ENCODE measurements at regions not wholly inside any gene's neighbourhood (a gene's known extent, or its start where the extent isn't known, plus 50 kb on each side); places are given as distances from the start of the nearest gene placed in this dataset.

DNA sequence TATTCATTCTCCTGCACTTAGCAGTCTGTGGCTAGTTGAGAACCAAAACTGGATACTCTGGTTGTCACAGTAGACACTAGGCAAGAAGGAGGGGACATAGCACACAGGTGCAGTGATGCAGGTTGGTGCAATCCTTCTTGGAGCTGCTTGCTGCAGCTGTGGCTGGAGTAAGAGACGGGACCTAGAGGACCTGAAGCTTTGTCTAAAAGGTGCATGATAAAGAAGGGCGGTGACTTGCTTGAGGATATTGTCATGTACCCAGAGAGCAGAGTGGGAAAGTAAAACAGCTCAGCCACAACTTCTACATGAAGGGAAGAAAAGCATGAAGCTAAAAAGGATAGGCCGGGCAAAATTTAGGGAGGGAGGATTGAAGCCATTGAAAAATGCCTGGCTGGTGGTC is 304.1 kb upstream of the KIRREL3 start:
- DNase-seq (ENCODE audit: low spot score): no peak

DNA sequence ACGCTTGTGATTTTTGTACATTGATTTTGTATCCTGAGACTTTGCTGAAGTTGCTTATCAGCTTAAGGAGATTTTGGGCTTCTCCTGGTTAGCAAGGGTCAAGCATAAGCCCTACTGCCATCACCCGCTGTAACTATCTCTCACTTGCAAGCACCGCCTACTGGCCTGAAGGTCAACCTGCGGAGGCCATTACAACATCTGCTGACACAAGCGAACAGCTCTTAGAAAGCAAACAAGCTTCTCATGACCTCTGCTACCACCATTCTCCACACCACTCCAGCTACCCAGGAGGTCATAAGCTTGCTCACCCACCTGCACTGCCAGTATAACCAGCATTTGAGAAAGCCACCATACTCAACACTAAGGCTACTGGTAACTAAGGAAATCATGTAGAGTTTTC is 288.4 kb upstream of the KIRREL3 start:
- no peak for DNase-seq (ENCODE audit: low spot score)

DNA sequence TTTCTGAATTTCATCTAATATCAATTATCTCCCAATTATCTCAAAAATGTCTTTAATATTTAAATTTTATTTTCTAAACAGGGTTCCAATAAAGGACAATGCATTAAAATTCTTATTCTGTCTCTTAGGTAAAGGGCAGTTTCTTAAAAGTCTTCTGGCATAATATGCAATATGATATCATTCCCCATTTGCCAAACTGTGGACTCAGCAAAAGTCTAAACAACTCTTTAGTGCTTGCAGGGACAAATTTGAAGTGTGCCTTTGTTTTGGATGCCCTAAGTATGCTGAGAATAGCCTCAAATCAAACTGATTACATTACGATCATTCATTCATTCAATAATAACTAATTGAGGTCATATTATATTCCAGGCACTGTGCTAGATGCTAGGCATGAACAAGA is 281.0 kb upstream of the KIRREL3 start:
- DNase-seq (ENCODE audit: low spot score): no peak

DNA sequence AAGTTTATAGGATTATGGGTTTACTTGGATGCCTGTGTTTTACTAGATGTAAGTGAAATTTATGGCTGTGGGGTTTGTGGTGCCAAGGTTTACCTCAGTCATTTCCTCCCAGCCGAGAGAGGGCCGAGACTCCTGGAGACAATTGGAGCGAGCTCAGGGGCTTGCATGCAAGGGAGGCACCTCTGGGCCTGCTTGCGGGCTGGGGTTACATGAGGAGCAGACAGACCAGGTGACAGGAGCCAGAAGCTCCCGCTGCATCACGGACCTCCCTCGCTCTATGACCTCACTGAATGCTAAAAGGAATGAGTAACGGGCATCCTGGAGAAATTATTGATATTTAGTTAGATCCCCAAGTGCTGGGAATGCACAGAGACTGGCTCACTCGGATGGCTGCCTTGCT is 275.2 kb upstream of the KIRREL3 start:
- no peak for DNase-seq (ENCODE audit: low spot score)

DNA sequence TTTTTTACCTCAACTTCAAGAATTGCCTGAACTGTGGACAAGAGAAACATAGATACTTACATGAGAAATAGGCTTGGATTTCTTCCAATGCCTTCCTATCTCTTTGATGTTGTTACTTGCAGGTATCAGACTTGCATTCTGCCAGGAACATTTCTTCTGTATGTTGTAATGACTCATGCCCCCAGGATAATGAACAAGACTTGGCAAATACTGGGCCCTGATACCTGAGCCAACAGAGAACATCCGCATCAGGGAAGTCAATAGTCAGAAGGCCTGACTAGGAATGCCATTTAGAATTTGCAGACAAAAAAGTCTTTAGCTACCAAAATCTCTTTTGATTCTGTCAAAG is 273.7 kb upstream of the KIRREL3 start:
- DNase-seq (ENCODE audit: low spot score): no peak

DNA sequence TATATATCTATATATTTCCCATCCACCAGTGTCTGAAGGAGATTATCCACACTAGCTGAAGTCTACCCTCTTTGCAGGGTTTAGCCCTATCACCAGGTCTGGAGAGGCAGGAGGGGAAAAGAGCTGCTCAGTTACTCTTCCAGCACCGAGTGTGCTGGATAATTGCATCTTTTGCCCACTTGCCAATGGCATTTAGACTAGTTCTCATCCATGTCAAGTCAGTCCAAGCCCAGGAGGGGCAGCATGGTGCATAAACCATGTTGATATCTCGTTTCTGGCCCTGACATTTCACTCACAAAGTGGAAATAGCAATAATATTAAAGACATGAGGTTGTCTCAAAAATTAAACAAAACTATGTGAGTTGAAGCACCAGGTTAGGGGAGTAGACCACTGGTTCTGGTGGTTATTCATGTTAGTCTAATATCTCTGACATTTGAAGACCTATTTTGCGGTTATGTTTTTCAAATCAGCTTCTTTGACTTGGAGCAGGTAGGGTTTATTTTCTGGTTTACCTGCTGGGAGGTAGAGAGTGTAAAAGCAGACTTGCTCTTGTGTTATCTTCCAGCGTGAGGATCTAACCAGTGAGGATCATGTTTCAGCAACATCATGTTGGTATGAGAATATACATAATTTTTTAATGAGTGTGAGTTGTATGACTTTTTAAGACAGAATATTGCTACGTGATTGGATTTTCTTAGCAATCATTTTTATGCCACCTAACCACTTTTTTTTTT is 273.2 kb upstream of the KIRREL3 start:
- no peak for DNase-seq (ENCODE audit: low spot score)

DNA sequence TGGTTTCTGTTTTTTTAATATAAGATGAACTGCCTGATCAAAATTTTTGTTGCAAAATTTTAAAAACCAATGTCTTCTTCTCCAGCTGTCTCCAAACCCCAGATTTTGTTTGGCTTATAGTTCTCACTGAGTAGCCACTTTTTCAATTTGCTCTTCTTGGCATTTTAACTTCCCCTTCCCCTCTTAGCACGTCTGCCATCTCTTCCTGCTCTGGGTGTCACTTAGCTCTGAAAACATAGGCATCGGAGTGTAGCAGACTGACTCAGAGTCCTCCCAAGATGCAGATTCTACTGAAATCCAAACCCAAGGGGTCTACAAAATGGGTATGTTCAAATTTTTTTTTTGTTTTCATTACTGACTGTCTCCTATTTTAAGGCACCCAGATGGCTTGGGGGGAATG is 270.3 kb upstream of the KIRREL3 start:
- DNase-seq (ENCODE audit: low spot score): no peak

DNA sequence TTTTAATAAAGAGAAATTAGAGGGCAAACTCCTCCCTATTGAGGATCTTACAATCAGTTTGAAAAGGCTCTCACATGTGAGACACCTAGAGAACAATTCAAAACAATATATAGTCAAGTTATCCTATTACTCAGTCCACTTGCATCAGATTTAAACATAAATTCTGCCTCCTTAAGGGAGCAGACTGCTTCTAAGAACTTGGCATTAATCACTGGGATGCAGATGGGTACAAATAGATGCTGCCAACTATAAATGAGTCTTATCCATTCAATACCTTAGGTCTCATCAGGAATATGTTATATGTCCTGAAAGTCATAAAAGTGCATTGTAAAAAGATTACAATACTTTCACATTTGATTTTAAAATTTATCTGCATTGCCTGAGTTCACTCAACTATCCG is 269.3 kb upstream of the KIRREL3 start:
- no peak for DNase-seq (ENCODE audit: low spot score)

DNA sequence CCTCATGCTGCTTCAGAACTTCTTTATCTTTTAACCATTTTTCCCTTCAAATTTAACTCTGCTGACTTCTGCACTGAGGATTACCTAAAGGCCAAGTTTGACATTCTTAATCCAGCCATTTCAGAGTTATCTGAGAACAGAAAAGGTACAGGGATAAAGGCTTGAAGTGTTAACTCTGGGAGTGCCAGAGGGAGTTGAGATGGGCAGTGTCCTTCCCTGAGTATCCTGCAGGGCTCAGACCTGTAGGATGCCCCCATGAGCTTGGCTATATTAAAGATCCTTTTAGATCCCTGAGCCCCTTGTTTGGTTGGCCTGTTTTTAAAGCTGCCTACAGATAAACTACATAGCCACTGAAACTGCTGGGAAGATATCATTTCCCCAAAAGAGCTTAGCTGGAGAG is 268.4 kb upstream of the KIRREL3 start:
- no peak for DNase-seq (ENCODE audit: low spot score)

DNA sequence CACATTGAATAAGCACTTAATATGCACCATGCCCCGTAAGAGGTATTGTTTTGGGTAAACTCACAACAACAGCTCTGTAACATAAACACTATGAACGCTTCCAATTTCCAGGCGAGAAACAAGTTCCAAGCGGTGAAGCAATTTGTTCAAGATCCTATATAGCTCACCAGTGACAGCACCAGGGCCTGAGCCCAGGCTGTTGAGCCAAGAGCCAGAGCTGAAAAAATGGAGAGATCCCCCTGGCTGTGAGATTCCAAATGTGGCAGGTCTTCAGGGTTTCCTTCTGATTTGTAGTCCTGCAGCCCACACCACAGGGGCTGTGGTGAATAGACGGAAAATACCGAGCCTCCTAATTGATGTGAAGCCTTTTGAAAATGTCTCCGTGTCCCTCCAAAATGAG is 268.0 kb upstream of the KIRREL3 start:
- DNase-seq (ENCODE audit: low spot score): no peak

DNA sequence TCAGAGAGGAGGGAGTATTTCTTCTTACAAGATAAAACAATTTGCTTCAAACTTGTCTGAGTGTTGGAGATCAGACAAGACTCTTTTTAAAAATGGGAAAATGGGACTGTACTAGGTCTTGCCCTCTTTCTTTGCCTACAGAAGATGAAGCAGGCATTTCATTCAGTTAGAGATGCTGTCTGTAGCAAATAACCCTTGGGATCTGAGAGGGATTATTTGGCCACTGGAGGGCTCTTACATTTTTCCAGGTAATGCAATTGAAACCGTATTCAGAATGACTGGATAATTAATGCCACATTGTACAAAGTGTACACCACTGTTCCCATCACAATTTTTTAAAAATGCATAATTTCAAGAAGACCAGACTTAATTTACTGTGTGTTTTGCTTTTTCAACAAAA is 258.5 kb upstream of the KIRREL3 start:
- no peak for DNase-seq (ENCODE audit: low spot score)

DNA sequence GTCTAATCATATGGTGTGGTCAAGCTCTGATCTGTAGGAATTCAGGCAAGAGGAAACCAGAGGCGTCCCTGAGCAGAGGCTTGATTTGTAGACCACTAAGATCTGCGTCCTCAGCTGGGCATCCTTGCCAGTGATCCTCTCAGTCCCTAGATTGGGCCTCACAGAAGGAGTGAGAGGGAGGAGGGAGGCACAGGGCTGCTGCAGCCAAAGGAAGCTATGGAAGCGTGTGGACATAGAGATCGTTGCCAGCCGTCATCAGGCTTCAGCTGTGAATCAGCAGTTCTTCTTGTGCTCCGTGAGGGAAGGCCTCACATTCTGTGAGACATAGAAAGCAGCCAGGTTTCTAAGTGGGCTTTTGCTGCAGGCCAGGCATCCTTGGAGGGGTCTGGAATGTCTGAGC is 254.6 kb upstream of the KIRREL3 start:
- no peak for DNase-seq (ENCODE audit: low spot score)

DNA sequence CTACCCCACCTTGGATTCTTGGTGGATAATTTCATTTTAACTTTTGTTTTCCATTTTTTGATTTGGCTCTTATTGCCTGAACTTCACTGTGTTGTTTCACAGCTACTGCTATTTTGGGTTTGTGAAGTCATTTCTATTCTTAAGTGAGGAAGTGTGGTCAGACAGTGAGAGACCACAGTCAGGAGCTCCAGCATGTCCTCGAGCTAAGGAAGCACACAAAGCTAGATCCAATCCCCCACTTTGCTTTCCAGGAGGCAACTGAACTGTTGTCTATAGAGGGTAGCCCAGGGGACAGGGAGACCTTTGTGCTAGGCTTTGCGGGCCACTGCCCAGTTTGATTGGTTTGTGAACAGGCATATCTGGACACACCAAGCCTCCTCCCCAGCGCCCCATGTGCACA is 251.8 kb upstream of the KIRREL3 start:
- DNase-seq (ENCODE audit: low spot score): no peak

DNA sequence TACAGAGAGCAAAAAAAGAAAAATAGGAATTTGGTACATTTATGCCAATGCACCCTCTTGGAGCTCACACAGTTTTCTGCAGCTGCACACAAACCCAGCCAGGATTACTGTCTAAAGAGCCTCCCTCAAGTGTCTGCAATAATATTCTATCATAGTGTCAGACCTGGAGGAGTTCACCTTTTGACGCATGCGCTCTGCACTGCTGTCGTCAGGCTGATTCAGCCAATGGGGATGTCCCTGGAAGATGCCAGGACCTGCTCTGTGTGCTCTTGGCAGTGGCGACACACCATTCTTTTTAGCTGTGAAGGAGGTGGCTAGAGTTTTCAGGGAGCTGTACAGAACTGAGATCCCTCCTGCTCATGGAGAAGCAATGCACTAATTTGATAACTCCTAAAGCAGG is 249.0 kb upstream of the KIRREL3 start:
- no peak for DNase-seq (ENCODE audit: low spot score)

DNA sequence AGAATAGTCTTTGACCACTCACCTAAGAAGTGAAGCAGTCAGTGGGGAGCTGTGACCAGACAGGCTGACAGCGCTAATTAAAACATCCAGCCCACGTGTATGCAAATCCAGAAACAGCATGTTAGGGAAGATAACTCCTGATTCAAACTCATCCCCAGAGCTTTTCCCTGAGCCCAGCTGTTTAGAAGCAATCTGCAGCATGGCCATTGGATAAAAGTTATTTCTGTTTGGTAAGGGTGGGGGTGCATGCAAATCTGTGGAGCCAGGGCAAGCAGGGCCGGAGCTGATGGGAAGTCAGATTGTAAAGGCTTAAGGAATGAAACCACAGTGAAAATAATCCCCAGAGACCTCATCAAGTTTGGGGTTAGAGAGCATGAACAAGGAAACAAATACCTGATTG is 247.9 kb upstream of the KIRREL3 start:
- no peak for DNase-seq (ENCODE audit: low spot score)

DNA sequence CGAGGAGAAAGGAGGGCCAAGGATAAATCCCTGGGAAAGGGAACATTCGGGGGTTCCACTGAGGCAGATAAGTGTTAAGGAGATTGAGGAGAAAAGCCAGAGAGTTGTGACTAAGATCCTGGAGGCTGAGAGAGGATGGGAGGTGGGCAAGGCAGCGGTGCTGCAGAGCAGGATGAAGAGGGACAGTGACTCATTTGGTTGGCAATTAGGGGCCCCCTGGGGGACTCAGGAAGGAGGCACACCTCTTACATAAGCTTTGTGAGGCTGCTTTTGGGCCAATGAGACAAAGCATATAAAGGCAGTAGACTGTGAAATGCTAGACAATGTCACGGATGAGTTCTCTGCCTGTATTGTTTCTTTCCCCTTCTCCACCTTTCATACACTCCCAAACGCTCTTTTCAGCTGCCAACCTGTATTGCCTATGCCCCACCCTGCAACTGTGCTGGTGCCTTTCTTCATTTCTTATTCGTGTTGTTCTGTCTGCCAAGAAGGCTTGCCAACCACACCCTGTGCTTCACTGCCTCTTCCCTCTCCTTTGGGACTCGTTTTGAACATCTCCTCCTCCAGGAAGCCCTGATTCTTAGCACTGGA is 246.8 kb upstream of the KIRREL3 start:
- DNase-seq (ENCODE audit: low spot score): no peak

DNA sequence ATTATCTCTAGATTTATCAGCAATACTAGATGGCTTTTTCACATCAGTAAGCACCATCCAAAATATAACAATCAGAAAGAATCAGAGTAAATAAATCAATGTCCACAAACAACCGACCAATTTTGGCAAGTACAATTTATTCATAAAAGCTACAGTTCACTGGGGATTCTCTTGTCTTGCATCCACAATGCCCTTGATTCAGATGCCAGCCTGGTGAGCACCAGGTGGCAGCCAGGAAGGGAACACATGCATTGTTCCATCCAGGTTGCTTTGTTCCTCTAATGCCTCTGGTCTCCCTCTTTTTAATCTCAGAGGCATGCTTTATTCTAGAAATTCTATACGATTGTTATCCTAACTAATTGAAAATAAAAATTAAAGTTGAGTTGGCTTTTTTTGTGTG is 242.1 kb upstream of the KIRREL3 start:
- no peak for DNase-seq (ENCODE audit: low spot score)

DNA sequence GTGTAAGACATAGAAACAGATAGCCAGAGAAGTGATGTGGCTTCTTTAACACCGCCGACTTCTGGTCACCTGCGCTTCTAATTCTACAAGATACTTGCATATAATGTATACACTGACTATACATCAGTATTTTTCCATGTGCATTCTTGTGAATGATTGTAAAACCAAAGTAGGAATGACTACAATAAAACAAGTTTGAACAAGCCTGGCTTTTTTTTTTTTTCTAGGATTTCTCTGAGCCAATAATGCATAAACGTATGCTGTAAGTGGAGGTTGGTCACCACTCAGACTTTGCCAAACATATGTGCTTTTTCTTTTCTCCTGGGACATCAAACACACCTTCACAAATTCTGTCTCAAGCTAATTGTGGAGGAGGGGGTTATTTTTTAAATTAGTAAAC is 237.8 kb upstream of the KIRREL3 start:
- no peak for DNase-seq (ENCODE audit: low spot score)

DNA sequence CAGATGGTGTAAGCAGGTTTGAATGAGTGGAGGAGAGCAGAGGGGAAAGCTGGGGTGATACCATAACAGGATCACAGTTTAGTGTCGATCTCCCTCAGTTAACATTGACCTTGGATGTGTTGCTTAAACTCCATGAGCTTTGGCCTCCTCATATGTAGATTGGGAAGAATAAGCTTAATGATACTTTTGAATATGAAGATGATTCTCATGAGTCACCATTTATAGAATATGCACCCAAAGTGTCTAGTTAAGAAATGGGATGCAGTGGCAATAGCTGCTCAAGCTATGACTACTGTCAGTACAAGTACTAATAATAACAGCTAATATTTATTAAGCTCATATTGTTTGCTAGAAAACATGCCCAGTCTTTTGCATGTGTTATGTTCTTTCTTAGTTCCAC is 236.2 kb upstream of the KIRREL3 start:
- no peak for DNase-seq (ENCODE audit: low spot score)

DNA sequence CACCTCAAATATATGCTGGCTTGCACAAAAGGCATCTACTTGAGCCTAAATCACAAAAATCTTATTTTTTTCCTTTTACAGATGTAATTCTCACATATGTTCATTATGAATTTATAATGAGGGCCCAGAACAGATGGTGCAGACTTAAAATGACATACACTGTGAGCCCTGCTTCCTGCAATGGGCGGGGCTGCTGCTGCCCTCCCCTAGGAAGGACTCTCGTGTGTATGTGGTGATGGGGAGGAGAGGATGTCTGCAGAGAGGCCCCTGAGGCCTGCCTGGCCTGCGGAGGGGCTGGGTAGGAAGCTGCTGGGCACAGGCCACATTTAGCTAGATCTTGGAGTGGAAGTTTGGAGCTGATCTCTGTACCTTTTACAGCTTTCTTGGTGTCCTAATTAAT is 233.4 kb upstream of the KIRREL3 start:
- DNase-seq (ENCODE audit: low spot score): no peak

DNA sequence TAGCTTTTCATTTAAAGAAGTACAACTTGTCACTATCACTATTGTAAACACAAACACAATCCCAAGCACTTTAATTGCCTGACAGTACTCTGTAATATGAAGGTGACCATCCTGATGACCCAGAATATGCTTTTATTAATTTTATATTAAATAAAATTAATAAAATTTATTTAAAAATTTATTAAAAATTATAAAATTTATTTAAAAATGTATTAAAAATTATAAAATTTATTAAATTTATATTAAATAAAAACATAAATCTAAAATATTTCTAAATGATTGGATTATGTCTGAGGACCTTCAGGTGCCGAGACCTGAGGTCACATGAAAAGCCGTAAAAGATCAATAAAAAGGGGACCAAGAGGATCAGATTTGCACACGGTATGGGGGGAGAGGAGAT is 229.8 kb upstream of the KIRREL3 start:
- DNase-seq (ENCODE audit: low spot score): no peak

DNA sequence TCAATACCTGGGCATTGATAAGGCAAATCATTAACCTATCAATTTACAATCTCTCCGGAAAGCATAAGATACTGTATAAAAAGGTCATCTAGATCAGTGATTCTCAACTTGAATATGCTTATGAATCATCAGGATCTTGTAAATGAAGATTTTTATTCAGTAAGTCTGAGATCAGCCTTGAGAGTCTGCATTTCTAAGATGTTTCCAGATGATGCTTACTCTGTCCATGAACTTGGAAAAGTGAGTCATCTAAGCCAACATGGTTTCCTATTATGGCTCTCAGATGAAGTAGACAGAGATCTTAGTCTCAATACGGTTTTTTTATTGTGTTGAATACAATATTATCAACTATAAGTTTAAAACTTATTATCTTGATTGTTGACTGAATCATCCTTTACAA is 226.4 kb upstream of the KIRREL3 start:
- DNase-seq (ENCODE audit: low spot score): no peak

DNA sequence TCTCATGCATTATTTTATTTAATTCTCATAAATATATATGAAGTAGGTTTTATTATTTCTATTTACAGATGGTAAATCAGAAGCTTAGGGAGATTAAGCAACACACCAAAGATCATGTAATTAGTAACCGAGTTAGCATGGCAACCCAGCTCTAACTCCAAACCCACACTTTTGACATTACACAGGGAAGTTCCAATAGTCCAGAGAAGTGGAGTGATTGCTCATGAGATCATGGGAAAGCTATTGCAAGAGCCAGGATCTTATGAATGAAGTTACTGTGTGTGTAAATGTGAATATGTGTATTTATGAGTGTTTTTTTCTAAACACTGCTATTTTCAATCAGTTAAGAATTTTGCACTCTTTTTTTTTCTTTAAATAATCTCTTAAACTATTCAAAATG is 225.8 kb upstream of the KIRREL3 start:
- DNase-seq (ENCODE audit: low spot score): no peak

DNA sequence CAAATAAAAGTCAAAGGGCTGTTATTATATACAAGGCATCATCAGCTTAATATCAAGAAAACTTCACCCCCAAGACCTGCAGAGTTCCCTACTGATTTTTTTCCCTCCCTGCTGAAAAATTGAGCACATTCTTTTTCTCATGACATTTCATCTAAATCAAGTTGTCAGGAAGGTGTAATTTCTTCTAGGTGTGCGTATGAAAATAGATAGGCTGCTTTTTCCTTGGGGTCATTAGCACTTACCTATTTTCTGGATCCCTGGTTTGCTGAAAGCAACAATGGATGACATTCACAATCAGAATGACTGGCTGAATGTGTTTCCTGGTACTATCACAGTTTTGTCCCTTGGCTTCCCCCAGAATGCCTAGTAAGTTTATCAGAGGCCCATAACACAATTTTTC is 225.0 kb upstream of the KIRREL3 start:
- no peak for DNase-seq (ENCODE audit: low spot score)

DNA sequence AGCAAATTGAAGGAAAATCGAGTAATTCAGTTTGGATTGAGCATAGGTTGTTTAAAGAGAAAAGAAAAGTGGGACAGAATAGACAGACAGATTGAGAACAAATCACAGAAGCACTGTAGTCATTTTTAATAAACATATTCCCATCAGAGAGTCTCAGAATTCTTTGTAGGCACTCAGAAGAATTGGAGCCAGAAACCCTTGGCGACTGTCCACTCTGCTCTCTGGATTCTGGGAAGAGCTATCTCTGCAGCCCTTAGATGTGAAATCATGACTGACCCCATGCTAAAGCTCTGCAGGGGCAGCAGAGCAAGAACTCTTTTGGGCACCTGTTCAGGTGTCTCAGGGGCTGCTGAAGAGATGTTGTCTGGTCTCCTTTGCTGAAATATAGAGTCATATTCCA is 223.7 kb upstream of the KIRREL3 start:
- DNase-seq (ENCODE audit: low spot score): no peak

Measured in RKO (cell line).